GM18508 (cell line): ENCODE measurements at regions not wholly inside any gene's neighbourhood (a gene's known extent, or its start where the extent isn't known, plus 50 kb on each side); places are given as distances from the start of the nearest gene placed in this dataset.

ENCODE experiments used
- ATAC-seq: cut with Tn5 transposase; IDR thresholded peaks from one replicate; pipeline ENCODE4 v1.9.1; 2021; ENCODE audit warnings: moderate number of reproducible peaks; ENCODE audit not compliant: insufficient read depth, unreplicated experiment

DNA sequence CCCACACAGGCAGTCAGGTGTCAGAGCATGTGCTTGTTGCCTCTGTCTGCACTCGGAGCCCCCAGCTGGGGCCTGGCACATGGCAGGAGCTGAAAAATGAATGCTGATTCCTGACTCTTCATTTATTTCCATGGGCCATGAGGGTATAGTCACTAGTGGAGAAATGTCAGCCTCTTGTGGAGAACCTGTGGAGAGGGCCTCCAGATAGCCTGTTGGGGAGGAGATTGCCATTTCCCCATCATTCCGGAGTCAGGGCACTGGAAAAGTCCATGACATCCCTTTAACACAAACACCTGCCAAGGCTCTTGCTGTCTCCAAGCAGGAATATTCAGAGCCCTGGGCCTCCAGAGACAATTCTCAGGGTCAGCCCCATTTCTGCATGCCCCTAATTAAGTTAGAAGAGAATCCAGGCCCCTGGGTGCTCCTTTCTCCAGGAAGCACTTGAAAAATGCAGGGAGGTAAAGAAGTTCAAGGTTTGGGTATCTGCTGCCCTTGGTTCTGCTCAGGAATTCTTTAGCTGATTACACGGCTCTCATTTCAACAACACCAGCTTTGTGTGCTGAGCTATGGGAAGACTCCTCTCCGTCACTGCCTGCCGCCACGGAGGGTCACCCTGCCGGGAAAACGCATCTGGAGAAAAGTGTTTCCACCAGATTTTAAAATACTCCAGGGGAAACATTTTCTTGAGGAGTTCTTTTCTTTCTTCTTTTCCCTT, 311.3 kb downstream of the MYCN start:
- ATAC-seq = no peak

GRCh38 chr2:16250886-16251285, 310.5 kb downstream of the MYCN start:
- no peak for ATAC-seq

DNA sequence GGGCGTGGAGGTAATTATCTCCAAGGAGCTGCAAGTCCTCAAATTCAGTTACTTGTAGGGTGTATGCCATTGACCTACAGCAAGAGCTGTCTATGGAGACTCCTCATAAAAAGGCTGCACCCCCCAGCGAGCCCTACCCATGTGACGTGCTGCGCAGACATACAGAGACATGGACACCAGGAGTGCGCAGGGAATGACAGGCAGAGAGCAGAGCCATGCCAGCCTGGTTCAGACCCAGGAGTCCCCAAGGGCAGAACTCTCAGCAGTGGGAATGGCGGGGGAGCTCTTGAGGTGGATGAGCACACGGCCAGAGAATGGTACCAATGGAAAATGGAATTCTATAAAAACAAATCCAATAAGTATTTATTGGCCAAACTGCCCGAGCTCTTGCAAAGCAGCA, 310.1 kb downstream of the MYCN start:
- no peak for ATAC-seq

DNA sequence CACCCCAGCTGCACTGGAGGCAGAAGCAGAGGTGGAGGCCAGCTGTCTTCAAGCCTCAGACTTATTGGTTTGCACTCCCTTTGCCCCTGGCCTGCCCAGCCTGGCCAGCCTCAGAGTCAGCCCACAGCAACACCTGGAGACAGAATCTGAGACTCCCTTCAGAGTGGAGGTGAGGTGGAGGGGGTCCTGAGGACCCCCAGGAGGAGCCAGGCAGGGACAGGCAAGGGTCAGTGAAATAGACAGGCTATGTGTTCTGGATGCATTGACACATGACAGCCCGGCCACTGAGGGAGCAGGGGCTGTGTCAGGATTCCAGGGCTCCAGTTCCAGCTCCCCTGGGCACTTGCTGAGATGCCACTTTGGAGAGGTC, 309.7 kb downstream of the MYCN start:
- no peak for ATAC-seq

DNA sequence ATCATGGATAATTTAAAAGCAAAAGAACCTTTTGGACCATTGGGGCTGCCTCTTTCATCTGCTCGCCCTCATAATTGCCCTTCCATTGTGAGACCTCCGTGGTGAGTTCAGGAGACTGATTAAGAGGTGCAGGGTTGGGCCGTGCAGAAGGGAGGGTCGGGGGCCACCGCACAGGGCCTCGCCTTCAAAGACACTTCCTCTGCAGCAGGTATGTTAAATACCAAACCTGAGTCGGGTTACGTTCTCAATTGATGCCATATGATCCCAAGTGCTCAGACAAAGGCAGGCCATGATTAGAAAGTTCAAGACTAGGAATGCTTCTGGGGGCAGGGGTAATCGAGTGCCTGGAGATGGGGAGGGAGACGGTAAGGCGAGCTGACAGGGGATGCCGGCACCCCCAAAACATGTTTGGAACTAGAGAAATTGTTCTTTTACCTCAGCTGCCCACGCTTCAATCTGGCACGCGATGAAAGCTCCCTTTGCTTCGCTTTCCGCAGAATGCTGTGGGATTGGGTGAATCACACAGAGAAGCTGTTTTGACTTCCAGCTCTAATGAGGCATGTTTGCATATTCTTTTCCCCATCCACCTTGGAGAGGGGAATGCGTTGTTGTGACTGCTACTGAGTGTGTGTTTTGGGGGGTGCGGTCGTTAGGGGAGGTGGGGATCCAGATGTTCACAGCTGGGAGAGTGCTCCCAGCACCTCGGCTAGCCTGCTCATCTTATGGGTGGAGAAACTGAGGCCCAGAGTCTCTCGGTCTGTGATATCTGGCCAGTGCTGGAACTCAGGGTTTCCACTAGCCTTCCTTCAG, 309.1 kb downstream of the MYCN start:
- ATAC-seq = no peak

GRCh38 chr2:16248571-16249105, 308.3 kb downstream of the MYCN start:
- no peak for ATAC-seq

DNA sequence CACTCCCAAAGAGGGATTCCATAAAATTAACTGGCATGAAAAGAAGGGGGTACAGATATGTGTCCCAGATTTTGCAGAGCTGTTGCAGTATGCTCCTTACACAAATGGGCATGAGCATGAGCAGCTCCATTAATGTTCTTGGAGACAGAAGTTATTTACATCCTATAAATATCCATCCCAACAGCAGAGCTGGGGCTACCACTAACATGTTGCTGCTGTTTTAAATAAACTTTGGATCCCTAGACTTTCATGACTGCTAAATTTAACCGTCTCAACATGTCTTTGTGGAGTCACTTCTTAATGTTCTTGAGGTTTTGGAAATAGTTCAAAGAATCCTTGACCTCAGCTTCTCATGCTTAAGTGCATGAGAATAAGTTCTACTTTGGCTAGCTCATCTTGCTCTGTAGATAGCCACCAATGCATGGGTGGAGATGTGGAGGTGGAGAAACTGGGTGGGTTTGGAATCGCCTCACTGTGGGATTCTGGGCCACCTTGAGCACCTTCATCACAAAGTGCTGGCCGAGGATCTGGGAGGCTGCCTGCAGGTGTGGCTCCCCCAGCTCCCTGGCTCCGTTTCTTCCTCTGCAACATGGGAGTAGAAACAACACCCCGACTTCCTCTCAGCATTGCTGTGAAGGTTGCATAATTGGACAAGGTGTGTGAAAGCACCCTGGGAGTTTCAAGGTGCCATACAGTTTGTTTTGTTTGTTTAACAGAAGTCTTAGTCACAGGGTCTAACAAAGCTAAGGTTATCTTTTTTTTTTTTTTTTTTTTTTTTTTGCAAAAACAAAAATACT, 307.2 kb downstream of the MYCN start:
- no peak for ATAC-seq

DNA sequence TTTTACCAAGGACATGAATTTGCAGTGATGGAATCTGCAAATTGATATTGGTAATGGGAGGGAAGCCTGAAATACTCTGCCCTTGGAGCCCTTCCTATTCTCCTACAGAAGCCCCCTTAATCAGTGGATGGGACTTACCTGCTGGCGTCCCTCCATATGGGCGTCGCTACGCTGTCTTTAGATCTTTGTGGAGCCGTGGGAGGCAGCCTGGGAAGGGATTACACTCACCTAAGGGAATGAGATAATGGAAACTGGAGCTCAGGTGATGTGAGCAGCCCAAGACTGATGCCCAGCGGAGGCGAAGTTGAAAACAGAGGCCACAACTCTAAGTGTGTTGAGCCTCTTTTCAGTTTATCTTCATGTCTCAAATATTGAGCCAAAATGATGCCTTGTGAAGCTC, 306.6 kb downstream of the MYCN start:
- no peak for ATAC-seq

DNA sequence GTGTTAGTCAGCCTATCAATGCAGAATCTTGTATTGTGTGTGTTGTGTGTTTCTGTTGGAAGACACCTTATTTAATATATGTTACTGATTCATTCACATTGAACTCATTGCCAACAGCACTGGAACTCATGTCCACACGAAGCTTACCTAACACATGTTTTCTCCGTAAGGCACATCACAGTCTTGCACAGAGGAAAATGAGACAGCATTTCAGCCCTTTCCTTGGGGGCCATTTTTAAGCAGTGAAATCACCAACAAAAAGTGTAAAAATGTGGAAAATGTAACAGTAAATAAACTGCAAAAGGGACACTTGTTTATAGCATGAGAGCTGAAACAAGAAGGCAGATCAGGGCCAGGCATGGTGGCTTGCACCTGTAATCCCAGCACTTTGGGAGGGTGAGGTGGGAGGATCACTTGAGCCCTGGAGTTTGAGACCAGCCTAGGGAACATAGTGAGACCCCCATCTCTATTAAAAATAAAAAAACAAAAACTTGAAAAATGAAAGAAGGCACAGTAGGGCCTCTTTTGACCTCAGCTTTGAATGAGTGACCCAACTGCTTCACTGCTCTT, 306.0 kb downstream of the MYCN start:
- no peak for ATAC-seq

DNA sequence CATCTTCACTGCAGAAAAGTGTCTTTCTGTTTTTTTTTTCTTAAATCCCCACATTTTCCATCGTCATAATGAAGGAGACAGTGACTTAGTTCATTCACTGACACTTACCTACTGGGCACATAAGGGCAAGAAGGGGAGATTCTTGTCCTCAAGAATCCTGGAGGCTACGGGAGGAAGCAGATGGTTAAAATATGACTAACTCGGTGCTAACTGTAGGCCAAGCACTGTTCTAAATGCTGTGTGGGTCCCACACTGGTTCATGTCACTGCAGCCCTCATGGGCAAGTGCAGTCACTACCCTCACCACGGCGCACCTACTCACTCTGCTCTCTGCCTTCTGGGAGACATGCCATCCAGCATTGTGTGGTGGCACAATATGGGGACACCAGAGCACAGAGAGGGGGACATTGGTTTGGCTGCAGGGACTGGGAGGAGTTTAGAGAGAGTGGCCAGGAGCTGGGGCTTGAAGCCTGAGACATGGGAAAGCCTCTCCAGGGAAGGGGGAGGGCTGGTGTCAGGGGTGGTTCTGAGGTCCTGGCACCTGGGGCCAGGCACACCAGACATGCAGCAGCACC, 305.2 kb downstream of the MYCN start:
- no peak for ATAC-seq

- no peak for ATAC-seq
Observed at GRCh38 chr2:16244966-16245320, 304.6 kb downstream of the MYCN start.

GRCh38 chr2:16244153-16244965, 304.0 kb downstream of the MYCN start:
- no peak for ATAC-seq

GRCh38 chr2:16243411-16243996, 303.2 kb downstream of the MYCN start:
- ATAC-seq = no peak

DNA sequence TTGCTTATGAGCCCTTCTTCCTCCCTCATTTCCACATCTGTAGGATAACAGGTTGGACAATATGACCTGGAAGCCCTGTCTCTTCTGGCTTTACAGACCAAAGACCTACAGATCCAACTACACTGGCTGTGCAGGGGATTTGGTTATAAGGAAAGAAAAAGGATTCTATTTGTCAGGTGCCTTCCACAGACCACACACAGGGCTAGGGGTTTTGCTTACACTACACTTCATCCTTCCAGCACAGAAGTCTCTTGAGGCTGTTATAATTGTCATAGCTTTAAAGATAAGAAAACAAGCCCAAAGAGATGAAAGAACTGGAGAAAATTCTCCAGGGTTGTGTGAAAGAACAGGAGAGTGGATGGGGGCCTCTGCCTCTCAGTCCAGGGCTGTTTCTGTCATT, 302.6 kb downstream of the MYCN start:
- ATAC-seq = no peak

- ATAC-seq = no peak
Observed at GRCh38 chr2:16241166-16242160, 301.1 kb downstream of the MYCN start.

- ATAC-seq = no peak
Observed at GRCh38 chr2:16240402-16240801, 300.1 kb downstream of the MYCN start.

- no peak for ATAC-seq
Observed at GRCh38 chr2:16239296-16239850, 299.0 kb downstream of the MYCN start.

DNA sequence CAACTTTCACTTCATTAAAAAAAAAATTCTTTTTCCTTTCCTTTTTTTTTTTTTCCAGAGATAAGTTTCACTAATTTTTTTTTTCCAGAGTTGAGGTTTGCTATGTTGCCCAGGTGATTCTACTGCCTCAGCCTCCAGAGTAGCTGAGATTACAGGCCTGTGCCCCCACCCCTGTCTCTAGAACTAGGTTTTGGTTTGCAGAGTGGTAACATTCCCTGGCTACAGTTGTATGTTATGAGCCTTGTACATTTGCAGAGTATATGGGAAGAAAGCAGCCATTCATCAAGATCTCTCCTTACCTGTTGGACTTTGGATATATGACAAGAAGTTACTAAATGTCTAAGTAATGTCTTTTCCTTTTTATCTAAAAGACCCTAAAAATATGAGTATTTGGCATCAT, 298.4 kb downstream of the MYCN start:
- ATAC-seq = no peak
